ENCODE measurements at regions not wholly inside any gene's neighbourhood (a gene's known extent, or its start where the extent isn't known, plus 50 kb on each side); places are given as distances from the start of the nearest gene placed in this dataset.
A peak's percentile ranks its signal among the peaks of the same experiment; 100 is the strongest.

DNA sequence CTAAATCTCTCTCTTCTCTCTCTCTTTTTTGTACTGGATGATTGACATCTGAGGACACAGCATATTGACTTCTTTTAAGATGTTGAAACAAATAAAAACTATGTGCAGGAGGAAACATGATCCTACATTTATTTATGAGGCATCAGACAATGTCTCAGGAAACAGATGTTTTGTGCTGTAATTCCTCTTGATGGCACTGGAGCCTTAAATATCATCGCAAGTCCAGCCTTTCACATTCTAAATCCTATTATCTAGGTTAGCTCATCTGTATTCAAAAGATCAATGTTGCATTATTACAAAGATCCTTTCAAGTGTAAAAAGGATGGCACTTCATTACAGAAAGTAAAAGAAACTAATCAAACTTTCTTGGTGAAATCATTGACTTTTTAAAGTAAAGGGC lies 63.9 kb downstream of the MAT2B start:
- TF ChIP-seq ZNF8 (CRISPR knock-in tag; IDR thresholded peaks at IDR 0.05) (no peak), OSR1 (CRISPR knock-in tag; IDR thresholded peaks at IDR 0.05) (no peak), ZFP30 (CRISPR knock-in tag; IDR thresholded peaks at IDR 0.05) (no peak), ZC3H10 (CRISPR knock-in tag; IDR thresholded peaks at IDR 0.05) (no peak), RARB (CRISPR knock-in tag; IDR thresholded peaks at IDR 0.05) (no peak), TCF4 (CRISPR knock-in tag; IDR thresholded peaks at IDR 0.05; ENCODE audit: borderline replicate concordance) (no peak), SNAI2 (CRISPR knock-in tag; IDR thresholded peaks at IDR 0.05) (no peak), GLIS3 (CRISPR knock-in tag; IDR thresholded peaks at IDR 0.05) (no peak), TOX (CRISPR knock-in tag; IDR thresholded peaks at IDR 0.05; ENCODE audit: borderline replicate concordance) (no peak), ZNF70 (CRISPR knock-in tag; IDR thresholded peaks at IDR 0.05) (no peak)
- TF ChIP-seq, protein P1, sequence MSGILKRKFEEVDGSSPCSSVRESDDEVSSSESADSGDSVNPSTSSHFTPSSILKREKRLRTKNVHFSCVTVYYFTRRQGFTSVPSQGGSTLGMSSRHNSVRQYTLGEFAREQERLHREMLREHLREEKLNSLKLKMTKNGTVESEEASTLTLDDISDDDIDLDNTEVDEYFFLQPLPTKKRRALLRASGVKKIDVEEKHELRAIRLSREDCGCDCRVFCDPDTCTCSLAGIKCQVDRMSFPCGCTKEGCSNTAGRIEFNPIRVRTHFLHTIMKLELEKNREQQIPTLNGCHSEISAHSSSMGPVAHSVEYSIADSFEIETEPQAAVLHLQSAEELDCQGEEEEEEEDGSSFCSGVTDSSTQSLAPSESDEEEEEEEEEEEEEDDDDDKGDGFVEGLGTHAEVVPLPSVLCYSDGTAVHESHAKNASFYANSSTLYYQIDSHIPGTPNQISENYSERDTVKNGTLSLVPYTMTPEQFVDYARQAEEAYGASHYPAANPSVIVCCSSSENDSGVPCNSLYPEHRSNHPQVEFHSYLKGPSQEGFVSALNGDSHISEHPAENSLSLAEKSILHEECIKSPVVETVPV (CRISPR knock-in tag; IDR thresholded peaks at IDR 0.05), result no peak
- TF ChIP-seq, protein P2, sequence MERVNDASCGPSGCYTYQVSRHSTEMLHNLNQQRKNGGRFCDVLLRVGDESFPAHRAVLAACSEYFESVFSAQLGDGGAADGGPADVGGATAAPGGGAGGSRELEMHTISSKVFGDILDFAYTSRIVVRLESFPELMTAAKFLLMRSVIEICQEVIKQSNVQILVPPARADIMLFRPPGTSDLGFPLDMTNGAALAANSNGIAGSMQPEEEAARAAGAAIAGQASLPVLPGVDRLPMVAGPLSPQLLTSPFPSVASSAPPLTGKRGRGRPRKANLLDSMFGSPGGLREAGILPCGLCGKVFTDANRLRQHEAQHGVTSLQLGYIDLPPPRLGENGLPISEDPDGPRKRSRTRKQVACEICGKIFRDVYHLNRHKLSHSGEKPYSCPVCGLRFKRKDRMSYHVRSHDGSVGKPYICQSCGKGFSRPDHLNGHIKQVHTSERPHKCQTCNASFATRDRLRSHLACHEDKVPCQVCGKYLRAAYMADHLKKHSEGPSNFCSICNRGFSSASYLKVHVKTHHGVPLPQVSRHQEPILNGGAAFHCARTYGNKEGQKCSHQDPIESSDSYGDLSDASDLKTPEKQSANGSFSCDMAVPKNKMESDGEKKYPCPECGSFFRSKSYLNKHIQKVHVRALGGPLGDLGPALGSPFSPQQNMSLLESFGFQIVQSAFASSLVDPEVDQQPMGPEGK (CRISPR knock-in tag; IDR thresholded peaks at IDR 0.05; ENCODE audit: borderline replicate concordance), result no peak
- TF ChIP-seq, protein P3, sequence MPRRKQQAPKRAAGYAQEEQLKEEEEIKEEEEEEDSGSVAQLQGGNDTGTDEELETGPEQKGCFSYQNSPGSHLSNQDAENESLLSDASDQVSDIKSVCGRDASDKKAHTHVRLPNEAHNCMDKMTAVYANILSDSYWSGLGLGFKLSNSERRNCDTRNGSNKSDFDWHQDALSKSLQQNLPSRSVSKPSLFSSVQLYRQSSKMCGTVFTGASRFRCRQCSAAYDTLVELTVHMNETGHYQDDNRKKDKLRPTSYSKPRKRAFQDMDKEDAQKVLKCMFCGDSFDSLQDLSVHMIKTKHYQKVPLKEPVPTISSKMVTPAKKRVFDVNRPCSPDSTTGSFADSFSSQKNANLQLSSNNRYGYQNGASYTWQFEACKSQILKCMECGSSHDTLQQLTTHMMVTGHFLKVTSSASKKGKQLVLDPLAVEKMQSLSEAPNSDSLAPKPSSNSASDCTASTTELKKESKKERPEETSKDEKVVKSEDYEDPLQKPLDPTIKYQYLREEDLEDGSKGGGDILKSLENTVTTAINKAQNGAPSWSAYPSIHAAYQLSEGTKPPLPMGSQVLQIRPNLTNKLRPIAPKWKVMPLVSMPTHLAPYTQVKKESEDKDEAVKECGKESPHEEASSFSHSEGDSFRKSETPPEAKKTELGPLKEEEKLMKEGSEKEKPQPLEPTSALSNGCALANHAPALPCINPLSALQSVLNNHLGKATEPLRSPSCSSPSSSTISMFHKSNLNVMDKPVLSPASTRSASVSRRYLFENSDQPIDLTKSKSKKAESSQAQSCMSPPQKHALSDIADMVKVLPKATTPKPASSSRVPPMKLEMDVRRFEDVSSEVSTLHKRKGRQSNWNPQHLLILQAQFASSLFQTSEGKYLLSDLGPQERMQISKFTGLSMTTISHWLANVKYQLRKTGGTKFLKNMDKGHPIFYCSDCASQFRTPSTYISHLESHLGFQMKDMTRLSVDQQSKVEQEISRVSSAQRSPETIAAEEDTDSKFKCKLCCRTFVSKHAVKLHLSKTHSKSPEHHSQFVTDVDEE (CRISPR knock-in tag; IDR thresholded peaks at IDR 0.05), result no peak
- ATAC-seq, result peak; percentile 34; the same call in 1 of the 3 replicates

DNA sequence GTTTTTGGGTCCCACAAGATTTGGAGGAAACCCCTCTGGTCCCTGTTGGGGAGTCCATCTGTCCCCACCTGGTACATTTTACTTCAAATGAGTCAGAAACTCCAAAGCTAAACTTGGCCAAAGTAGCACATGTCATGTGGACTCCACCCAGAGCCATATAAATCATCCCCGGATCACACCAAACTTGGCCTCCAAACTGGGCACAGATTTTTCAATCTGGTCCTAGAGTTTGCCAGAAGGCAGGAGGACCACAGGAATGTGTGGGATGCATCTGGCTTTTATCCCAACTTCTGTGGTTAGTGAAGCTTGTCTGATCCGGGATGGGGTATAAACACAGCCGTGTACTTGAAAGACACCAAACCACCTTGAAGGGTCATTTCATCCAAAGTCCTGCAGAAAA lies 66.3 kb downstream of the MAT2B start:
- ATAC-seq, result peak; percentile 91
- TF ChIP-seq ISL1 (CRISPR knock-in tag; IDR thresholded peaks at IDR 0.05) (peak; percentile 86), ZC3H10 (CRISPR knock-in tag; IDR thresholded peaks at IDR 0.05) (no peak), ESRRG (CRISPR knock-in tag; IDR thresholded peaks at IDR 0.05) (no peak), OSR1 (CRISPR knock-in tag; IDR thresholded peaks at IDR 0.05) (no peak), RARB (CRISPR knock-in tag; IDR thresholded peaks at IDR 0.05) (no peak; the same call in 1 of the 2 replicates), ARNTL (CRISPR knock-in tag; IDR thresholded peaks at IDR 0.05; ENCODE audit: borderline replicate concordance, low read depth) (no peak), GLIS3 (CRISPR knock-in tag; IDR thresholded peaks at IDR 0.05) (no peak), BACH2 (CRISPR knock-in tag; IDR thresholded peaks at IDR 0.05; ENCODE audit: borderline replicate concordance) (no peak), CSDC2 (CRISPR knock-in tag; IDR thresholded peaks at IDR 0.05) (0 out of 2 replicates have a peak, but pooled peaks have one; percentile 68), ZNF70 (CRISPR knock-in tag; IDR thresholded peaks at IDR 0.05) (no peak), TCF4 (CRISPR knock-in tag; IDR thresholded peaks at IDR 0.05; ENCODE audit: borderline replicate concordance) (peak; percentile 57; the same call in 1 of the 2 replicates), ZNF565 (CRISPR knock-in tag; conservative IDR thresholded peaks at IDR 0.05; ENCODE audit: low read depth) (no peak), ZFP30 (CRISPR knock-in tag; IDR thresholded peaks at IDR 0.05) (no peak), ZNF8 (CRISPR knock-in tag; IDR thresholded peaks at IDR 0.05) (no peak), PPARA (CRISPR knock-in tag; IDR thresholded peaks at IDR 0.05; ENCODE audit: borderline replicate concordance) (no peak), SNAI2 (CRISPR knock-in tag; IDR thresholded peaks at IDR 0.05) (no peak), TOX (CRISPR knock-in tag; IDR thresholded peaks at IDR 0.05; ENCODE audit: borderline replicate concordance) (peak; percentile 76), ZFP3 (CRISPR knock-in tag; IDR thresholded peaks at IDR 0.05) (0 out of 2 replicates have a peak, but pooled peaks have one; percentile 26)
- TF ChIP-seq, protein P3 (CRISPR knock-in tag; IDR thresholded peaks at IDR 0.05), result no peak
- TF ChIP-seq, protein P2 (CRISPR knock-in tag; IDR thresholded peaks at IDR 0.05; ENCODE audit: borderline replicate concordance), result no peak; the same call in 1 of the 2 replicates
- TF ChIP-seq, protein P4, sequence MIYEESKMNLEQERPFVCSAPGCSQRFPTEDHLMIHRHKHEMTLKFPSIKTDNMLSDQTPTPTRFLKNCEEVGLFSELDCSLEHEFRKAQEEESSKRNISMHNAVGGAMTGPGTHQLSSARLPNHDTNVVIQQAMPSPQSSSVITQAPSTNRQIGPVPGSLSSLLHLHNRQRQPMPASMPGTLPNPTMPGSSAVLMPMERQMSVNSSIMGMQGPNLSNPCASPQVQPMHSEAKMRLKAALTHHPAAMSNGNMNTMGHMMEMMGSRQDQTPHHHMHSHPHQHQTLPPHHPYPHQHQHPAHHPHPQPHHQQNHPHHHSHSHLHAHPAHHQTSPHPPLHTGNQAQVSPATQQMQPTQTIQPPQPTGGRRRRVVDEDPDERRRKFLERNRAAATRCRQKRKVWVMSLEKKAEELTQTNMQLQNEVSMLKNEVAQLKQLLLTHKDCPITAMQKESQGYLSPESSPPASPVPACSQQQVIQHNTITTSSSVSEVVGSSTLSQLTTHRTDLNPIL (CRISPR knock-in tag; IDR thresholded peaks at IDR 0.05; ENCODE audit: low read depth), result no peak
- TF ChIP-seq, protein P5, sequence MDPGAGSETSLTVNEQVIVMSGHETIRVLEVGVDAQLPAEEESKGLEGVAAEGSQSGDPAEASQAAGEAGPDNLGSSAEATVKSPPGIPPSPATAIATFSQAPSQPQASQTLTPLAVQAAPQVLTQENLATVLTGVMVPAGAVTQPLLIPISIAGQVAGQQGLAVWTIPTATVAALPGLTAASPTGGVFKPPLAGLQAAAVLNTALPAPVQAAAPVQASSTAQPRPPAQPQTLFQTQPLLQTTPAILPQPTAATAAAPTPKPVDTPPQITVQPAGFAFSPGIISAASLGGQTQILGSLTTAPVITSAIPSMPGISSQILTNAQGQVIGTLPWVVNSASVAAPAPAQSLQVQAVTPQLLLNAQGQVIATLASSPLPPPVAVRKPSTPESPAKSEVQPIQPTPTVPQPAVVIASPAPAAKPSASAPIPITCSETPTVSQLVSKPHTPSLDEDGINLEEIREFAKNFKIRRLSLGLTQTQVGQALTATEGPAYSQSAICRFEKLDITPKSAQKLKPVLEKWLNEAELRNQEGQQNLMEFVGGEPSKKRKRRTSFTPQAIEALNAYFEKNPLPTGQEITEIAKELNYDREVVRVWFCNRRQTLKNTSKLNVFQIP (CRISPR knock-in tag; IDR thresholded peaks at IDR 0.05; ENCODE audit: borderline replicate concordance, low read depth), result no peak
- TF ChIP-seq, protein P1 (CRISPR knock-in tag; IDR thresholded peaks at IDR 0.05), result no peak

Measured in SK-N-SH treated with all-trans-retinoic acid at 6 μM for 48 hours (cell line).